Osteocyte (in vitro differentiated cells): ENCODE measurements at regions not wholly inside any gene's neighbourhood (a gene's known extent, or its start where the extent isn't known, plus 50 kb on each side); places are given as distances from the start of the nearest gene placed in this dataset.

ENCODE experiments used
- DNase-seq: peaks from one replicate; pipeline ENCODE4 v3.0.0; 2021; ENCODE audit warnings: mixed read lengths; ENCODE audit not compliant: unreplicated experiment; ENCODE audit errors: extremely low spot score
- H3K27ac Mint-ChIP-seq: one replicate; pipeline ENCODE4 v1.8.0; 2021; ENCODE audit warnings: mild to moderate bottlenecking, mixed read lengths; ENCODE audit not compliant: unreplicated experiment
- H3K27me3 Mint-ChIP-seq: one replicate; pipeline ENCODE4 v1.8.0; 2021; ENCODE audit warnings: mixed read lengths; ENCODE audit not compliant: unreplicated experiment
- H3K36me3 Mint-ChIP-seq: one replicate; pipeline ENCODE4 v1.8.0; 2021; ENCODE audit warnings: mixed read lengths; ENCODE audit not compliant: unreplicated experiment
- H3K4me1 Mint-ChIP-seq: one replicate; pipeline ENCODE4 v1.8.0; 2021; ENCODE audit warnings: mixed read lengths; ENCODE audit not compliant: unreplicated experiment
- H3K4me3 Mint-ChIP-seq: one replicate; pipeline ENCODE4 v1.8.0; 2021; ENCODE audit warnings: mild to moderate bottlenecking, moderate library complexity, mixed read lengths; ENCODE audit not compliant: unreplicated experiment
- H3K9me3 Mint-ChIP-seq: one replicate; pipeline ENCODE4 v1.8.0; 2021; ENCODE audit warnings: mixed read lengths; ENCODE audit not compliant: unreplicated experiment
- CTCF ChIP-seq: fragments of 200-600 bp; sonication (generic); IDR thresholded peaks from 2 replicates; pipeline ENCODE4 v1.5.0; 2021; ENCODE audit warnings: antibody characterized with exemption, mild to moderate bottlenecking, moderate library complexity

GRCh38 chr2:12928197-12928774, 211.6 kb downstream of the TRIB2 start:
- peak overlapping the region; percentile 43 for H3K4me3 Mint-ChIP-seq
- no peak for TF ChIP-seq CTCF
- H3K27ac Mint-ChIP-seq = peak overlapping the region; percentile 50
- no peaks in the 10 kb centered on the region for H3K27me3 Mint-ChIP-seq
- no peak for DNase-seq
- no peaks in the 10 kb centered on the region for H3K9me3 Mint-ChIP-seq
- peaks cover 37% of the 10 kb centered on the region for H3K4me1 Mint-ChIP-seq
- no peaks in the 10 kb centered on the region for H3K36me3 Mint-ChIP-seq

GRCh38 chr2:12928775-12929401, 212.2 kb downstream of the TRIB2 start:
- TF ChIP-seq CTCF = no peak
- peaks cover 40% of the 10 kb centered on the region for H3K4me1 Mint-ChIP-seq
- no peaks in the 10 kb centered on the region for H3K9me3 Mint-ChIP-seq
- peak overlapping the region; percentile 43 for H3K4me3 Mint-ChIP-seq
- DNase-seq = no peak
- no peaks in the 10 kb centered on the region for H3K36me3 Mint-ChIP-seq
- no peaks in the 10 kb centered on the region for H3K27me3 Mint-ChIP-seq
- H3K27ac Mint-ChIP-seq = peak overlapping the region; percentile 50

GRCh38 chr2:12929758-12930157, 213.0 kb downstream of the TRIB2 start:
- no peak overlapping the region for H3K27ac Mint-ChIP-seq
- H3K4me1 Mint-ChIP-seq = peaks cover 44% of the 10 kb centered on the region
- no peaks in the 10 kb centered on the region for H3K9me3 Mint-ChIP-seq
- H3K4me3 Mint-ChIP-seq = no peak overlapping the region
- H3K36me3 Mint-ChIP-seq = no peaks in the 10 kb centered on the region
- DNase-seq = no peak
- H3K27me3 Mint-ChIP-seq = no peaks in the 10 kb centered on the region
- no peak for TF ChIP-seq CTCF

GRCh38 chr2:12930391-12930790, 213.7 kb downstream of the TRIB2 start:
- no peaks in the 10 kb centered on the region for H3K9me3 Mint-ChIP-seq
- H3K36me3 Mint-ChIP-seq = no peaks in the 10 kb centered on the region
- no peak overlapping the region for H3K27ac Mint-ChIP-seq
- TF ChIP-seq CTCF = no peak
- H3K4me3 Mint-ChIP-seq = no peak overlapping the region
- H3K4me1 Mint-ChIP-seq = peaks cover 50% of the 10 kb centered on the region
- DNase-seq = no peak
- H3K27me3 Mint-ChIP-seq = no peaks in the 10 kb centered on the region

GRCh38 chr2:12931186-12931844, 214.6 kb downstream of the TRIB2 start:
- H3K27ac Mint-ChIP-seq = no peak overlapping the region
- H3K4me3 Mint-ChIP-seq = no peak overlapping the region
- no peaks in the 10 kb centered on the region for H3K36me3 Mint-ChIP-seq
- H3K9me3 Mint-ChIP-seq = no peaks in the 10 kb centered on the region
- H3K27me3 Mint-ChIP-seq = no peaks in the 10 kb centered on the region
- TF ChIP-seq CTCF = peak; percentile 90
- peaks cover 59% of the 10 kb centered on the region for H3K4me1 Mint-ChIP-seq
- DNase-seq = no peak
